ENCODE measurements at regions not wholly inside any gene's neighbourhood (a gene's known extent, or its start where the extent isn't known, plus 50 kb on each side); places are given as distances from the start of the nearest gene placed in this dataset.
"Not testable (repeated sequence)": the region's sequence is repeated elsewhere in the genome, so short reads cannot be mapped to it uniquely, and the experiment has no call there.

GRCh38 chr17:77562361-77562760 lies 396.1 kb upstream of the TNRC6C start:
- FAIRE-seq, result not testable (repeated sequence)

DNA sequence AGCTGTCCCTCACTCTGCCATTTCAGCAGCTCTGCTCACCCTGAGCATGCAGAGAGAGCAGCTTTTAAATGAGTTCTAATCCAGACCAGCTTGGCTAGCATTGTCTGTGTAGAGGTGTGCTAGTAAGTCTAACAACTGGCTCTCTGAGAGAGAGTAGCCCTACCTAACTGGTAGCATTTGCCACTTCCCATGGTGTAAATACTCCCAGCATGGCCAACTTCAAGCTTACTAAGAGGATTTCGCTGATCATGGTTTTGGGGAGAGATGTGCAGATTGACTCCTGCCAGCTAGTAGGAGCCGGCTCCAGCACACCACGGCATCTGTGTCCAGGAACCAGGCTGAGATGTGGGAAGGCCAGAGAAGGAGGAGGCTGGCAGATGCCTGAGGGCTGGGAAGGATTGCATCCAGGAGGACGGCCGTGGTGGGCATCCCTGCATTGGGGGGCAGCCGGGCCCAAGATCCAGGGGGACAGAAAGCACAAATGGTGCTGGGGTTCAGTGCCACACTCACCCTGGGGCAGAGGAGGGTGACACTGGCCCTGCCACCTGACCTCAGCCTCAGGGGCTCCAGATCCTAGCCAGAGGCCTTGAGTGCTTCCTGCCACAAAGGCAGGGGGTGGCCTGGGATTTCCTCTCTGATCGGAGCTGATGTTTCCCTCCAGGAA lies 394.9 kb upstream of the TNRC6C start:
- FAIRE-seq, result no peak

DNA sequence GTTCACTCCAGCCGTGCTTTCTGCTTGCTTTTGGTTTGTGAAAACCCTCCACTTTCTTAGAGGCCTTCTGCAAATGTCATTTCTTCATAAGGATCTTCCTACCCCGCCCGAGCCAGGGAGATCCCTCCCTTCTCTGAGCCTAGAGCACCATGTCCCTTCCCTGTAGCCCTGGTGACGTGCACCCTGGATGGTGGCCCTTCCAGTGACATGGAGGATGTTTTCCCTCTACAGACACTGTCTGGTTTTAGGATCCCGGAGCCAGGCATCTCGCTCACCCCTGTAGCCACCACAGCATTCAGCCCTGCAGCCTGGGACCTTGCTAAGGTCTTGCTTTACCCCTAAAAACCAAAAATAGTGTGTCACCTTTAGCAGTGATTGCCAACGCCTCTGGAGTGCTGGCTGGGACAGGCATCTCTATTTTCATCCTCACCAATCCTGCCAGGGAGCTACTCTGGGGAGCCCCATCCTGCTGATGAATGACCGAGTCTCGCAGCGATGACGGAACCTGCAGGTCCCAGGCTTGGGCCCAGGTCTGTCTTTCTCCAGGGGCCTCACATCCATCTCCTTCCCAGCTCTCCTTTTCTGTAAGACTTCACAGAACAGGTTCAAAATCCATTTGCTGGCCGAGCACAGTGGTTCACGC lies 394.1 kb upstream of the TNRC6C start:
- FAIRE-seq, result no peak

GRCh38 chr17:77565166-77565565 lies 393.3 kb upstream of the TNRC6C start:
- FAIRE-seq, result no peak

DNA sequence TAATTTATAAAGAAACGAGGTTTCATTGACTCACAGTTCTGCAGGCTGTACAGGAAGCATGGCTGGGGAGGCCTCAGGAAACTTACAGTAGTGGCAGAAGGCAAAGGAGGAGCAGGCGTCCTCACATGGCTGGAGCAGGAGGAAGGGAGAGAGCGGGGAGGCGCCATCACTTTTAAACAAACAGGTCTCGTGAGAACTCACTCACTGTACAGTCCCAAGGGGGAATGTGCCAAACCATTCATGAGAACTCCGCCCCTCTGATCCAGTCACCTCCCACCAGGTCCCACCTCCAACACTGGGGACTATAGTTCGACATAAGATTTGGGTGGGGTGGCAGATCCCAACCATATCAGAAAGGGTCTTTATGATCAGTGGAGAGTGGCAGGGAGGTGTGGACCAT lies 392.4 kb upstream of the TNRC6C start:
- FAIRE-seq, result no peak

- no peak for FAIRE-seq
Observed at GRCh38 chr17:77566566-77567138, 391.9 kb upstream of the TNRC6C start.

- no peak for FAIRE-seq
Observed at GRCh38 chr17:77568540-77568939, 390.0 kb upstream of the TNRC6C start.

- no peak for FAIRE-seq
Observed at GRCh38 chr17:77569846-77570564, 388.5 kb upstream of the TNRC6C start.

GRCh38 chr17:77570565-77570898 lies 388.0 kb upstream of the TNRC6C start:
- no peak for FAIRE-seq

- no peak for FAIRE-seq
Observed at GRCh38 chr17:77571155-77571981, 387.1 kb upstream of the TNRC6C start.

DNA sequence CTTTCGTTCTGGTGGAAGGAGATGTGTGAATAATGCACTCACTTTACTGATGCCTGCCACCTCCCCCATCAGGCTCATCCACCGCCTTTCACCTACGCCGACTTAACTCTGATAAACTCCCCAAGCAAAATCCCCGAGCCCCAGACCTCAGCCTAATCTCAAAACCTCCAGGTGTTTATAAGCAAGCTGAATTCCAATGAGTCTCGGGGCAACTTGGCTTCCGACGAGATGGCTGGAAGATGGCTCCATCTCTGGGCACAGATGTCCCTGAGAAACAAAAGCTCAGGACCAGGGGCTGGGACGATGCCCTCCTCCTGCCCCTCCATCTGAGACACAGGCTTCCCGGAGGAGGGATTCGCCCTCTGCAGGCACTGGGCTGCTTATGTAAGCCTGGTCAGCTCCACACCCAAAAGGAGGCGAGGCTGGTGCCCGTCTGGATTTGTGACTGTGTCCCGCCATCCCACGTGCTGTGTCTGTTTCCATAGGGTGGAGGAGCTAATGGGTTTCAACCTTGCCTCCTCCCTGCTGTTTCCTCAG lies 386.4 kb upstream of the TNRC6C start:
- FAIRE-seq, result no peak

GRCh38 chr17:77572851-77573250 lies 385.7 kb upstream of the TNRC6C start:
- FAIRE-seq, result no peak

- FAIRE-seq, result no peak
Observed at GRCh38 chr17:77577491-77577890, 381.0 kb upstream of the TNRC6C start.

DNA sequence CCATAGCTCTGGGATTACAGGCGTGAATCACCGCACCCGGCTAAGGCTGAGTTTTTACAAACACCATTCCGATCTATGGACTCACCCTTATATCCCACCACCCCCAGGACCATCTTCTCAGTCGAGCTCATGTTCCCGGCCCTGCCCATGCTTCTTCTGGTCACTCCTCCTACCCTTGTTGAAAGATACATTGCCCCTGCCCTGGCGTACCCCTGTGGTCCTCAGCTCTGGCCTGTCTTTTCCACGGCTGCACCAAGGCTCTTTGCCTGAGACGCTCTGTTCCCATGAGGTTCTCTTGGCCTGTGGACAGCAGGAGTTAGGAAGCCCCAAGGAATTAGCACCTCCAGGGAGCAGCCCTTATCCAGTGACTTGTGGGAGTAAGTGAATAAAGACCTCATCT lies 379.4 kb upstream of the TNRC6C start:
- FAIRE-seq, result no peak

DNA sequence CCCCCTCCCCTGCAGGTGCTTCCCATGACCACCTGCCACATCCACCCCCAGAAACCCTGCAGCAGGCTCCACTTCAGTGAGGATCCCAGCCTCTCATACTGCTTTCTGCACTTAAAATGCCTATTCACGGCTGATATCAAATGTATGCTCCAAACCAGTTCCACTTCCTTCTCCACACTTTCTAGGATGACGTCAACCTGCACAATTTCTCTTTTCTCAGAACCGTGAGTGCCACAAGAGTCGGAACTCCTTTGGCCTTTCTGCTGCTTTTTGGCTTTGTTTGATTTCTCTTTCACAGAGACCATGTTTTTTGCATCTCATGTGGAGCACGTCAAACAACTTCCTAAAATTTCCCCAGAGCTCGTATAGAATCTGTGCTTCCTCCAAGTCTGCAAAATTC lies 378.8 kb upstream of the TNRC6C start:
- FAIRE-seq, result no peak

DNA sequence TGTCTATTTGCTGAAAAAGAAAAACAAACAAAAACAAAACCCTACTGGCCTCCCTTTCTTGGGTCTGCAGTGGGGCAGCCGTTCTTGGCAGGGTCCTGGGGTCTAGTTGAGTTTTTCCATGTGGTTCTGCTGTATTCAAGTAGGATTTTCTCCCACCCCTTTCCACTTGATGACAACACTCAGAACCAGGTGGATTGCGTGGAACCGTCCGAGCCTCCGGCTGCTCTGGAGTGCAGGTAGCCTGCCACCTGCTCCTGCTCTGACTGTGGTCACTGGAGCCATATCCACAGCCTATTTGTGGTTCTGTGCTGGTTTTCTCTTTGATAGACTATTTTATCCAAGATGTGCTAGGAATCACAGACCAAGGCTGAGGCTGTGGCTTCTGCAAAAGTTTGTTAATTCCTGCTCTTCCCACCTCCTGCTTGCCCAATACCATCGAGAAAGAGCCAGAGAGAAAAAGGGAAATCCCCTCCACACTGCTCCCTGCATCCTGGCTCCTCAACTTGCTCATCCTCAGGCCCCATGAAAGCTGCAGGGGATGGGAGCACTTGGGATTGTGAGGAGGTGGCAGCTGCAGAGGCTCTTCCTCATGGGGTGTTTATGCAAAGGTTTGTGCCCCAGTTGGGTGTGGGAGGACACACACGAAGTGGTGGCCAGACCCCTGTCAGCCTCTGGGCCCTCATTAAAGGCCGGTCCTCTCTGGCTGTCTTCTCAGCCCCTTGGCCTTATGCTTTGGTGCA lies 377.8 kb upstream of the TNRC6C start:
- no peak for FAIRE-seq

- FAIRE-seq, result no peak
Observed at GRCh38 chr17:77581480-77581879, 377.0 kb upstream of the TNRC6C start.

DNA sequence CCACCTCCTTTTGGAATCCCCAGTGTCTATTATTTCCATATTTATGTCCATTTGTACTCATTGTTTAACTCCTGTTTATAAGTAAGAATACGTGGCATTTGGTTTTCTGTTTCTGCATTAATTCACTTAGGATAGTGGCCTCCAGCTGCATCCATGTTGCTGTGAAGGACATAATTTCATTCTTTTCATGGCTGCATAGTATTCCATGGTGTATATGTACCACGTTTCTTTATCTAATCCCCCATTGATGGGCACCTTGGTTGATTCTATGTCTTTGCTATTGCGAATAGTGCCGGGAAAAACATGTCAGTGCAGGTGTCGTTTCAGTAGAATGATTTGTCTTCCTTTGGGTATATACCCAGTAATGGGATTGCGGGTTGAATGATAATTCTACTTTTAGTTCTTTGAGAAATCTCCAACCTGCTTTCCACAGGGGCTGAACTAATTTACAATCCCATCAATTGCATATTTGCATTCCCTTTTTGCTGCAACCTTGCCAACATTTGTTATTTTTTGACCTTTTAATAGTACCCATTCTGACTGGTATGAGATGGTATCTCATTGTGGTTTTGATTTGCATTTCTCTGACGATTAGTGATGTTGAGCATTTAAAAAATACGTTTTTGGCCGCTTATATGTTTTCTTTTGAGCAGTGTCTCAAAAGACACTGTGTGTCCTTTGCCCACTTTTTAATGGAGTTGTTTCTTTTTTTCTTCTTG lies 373.2 kb upstream of the TNRC6C start:
- peak; percentile 10 for FAIRE-seq

- no peak for FAIRE-seq
Observed at GRCh38 chr17:77590951-77591735, 367.4 kb upstream of the TNRC6C start.

DNA sequence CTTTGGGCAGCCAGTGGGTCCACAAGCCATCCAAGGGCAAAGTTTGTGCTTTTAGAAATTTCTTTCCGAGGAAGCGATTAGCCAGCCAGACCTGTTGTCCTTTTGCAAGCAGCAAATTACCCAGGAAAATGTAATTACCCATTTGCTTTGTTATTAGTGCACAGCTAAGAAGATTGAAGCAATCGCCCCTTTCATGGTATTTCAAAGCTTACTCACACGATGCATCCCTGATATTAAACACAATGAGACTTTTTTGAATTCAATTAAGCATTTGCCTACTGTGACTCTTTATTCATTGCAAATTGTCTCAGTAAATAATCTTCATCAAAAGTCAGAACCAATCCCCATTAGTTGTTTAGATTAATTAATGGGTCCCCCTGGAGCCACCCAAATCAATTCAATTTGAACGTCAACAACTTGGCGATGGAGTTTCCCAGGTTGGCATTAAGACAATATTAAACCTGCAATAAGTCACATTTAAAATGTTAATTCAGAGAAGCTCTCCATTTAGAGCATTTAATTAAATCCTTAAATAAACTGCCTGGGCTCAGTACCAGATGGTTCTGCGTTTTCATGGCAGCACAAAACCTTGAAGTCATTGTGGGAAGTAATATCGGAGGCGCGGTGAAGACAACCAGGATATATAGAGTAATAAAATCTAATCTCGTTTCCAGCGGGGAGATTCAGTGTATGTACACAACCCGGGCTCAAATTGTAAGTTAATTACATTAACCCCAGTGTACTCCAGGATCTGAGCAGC lies 366.2 kb upstream of the TNRC6C start:
- FAIRE-seq, result no peak

All from colon (tissue), 2 donors.